Glomerular visceral epithelial cell (primary cell): ENCODE measurements at regions not wholly inside any gene's neighbourhood (a gene's known extent, or its start where the extent isn't known, plus 50 kb on each side); places are given as distances from the start of the nearest gene placed in this dataset.
A peak's percentile ranks its signal among the peaks of the same experiment; 100 is the strongest.
"Not testable (repeated sequence)": the region's sequence is repeated elsewhere in the genome, so short reads cannot be mapped to it uniquely, and the experiment has no call there.

ENCODE experiments used
- DNase-seq: peaks from one replicate; pipeline ENCODE4 v3.0.0-alpha.2; 2016; ENCODE audit errors: extremely low spot score

- no peak for DNase-seq
These were observed 52.3 kb upstream of the FAT4 start for GRCh38 chr4:125262502-125262901.

GRCh38 chr4:125262079-125262478, 52.7 kb upstream of the FAT4 start:
- no peak for DNase-seq

GRCh38 chr4:125254106-125254505, 60.6 kb upstream of the FAT4 start:
- no peak for DNase-seq

GRCh38 chr4:125244848-125245450, 69.8 kb upstream of the FAT4 start:
- peak; percentile 15 for DNase-seq

GRCh38 chr4:125243789-125244397, 70.9 kb upstream of the FAT4 start:
- DNase-seq, result no peak

- no peak for DNase-seq
These were observed 78.8 kb upstream of the FAT4 start for GRCh38 chr4:125235971-125236370.

DNA sequence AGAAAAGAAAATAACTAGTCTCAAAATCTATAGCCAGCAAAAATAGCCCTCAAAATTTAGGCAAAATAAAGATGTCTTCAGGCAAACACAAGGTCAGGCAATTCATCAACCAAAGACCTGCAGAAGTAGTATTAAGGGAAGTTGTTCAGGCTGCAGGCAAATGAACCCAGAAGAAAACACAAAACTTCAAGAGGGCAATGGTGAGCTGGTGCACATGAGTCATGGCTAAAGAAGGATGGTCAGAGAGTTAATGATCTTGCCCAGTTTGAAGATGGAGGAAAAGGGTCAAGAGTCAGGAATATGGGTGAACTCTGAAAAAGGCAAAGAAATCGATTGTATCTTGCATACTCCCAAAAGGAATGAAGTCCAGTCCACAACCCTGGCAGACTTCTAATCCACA, 83.1 kb upstream of the FAT4 start:
- DNase-seq, result no peak

GRCh38 chr4:125229596-125230058, 85.1 kb upstream of the FAT4 start:
- DNase-seq, result no peak

- no peak for DNase-seq
These were observed 88.9 kb upstream of the FAT4 start for GRCh38 chr4:125225806-125226205.

- DNase-seq, result no peak
These were observed 114.2 kb upstream of the FAT4 start for GRCh38 chr4:125200556-125200955.

- DNase-seq, result no peak
These were observed 115.8 kb upstream of the FAT4 start for GRCh38 chr4:125198916-125199315.

DNA sequence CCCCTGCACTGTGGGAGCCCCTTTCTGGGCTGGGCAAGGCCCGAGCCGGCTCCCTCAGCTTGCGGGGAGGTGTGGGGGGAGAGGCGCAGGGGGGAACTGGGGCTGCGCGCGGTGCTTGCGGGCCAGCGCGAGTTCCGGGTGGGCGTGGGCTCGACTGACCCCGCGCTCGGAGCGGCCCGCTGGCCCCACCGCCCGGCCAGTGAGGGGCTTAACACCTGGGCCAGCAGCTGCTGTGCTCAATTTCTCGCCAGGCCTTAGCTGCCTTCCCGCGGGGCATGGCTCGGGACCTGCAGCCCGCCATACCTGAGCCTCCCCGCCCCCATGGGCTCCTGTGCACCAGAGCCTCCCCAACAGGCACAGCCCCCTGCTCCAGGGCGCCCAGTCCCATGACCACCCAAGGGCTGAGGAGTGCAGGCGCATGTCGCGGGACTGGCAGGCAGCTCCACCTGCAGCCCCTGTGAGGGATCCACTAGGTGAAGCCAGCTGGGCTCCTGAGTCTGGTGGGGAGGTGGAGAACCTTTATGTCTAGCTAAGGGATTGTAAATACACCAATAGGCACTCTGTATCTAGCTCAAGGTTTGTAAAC, 122.8 kb upstream of the FAT4 start:
- DNase-seq, result not testable (repeated sequence)

DNA sequence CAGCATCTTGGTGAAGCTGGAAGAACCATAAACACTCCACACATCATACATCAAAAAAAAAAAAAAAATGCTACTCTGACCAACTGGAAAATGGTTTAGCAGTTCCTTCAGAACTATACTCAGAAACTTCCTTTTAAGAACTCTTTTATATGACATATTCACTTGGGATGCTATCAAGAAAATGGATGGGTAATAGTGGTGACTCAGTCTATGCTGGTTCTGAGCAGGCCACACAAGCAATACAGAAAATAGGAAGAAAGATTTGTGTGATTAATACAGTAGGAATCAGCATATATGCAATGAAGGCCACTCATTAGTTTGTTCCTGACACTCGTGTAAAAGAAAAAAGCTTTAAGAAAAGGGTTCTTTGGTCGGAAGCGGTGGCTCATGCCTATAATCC, 123.5 kb upstream of the FAT4 start:
- no peak for DNase-seq

- DNase-seq, result peak; percentile 44
These were observed 127.3 kb upstream of the FAT4 start for GRCh38 chr4:125187226-125188176.

DNA sequence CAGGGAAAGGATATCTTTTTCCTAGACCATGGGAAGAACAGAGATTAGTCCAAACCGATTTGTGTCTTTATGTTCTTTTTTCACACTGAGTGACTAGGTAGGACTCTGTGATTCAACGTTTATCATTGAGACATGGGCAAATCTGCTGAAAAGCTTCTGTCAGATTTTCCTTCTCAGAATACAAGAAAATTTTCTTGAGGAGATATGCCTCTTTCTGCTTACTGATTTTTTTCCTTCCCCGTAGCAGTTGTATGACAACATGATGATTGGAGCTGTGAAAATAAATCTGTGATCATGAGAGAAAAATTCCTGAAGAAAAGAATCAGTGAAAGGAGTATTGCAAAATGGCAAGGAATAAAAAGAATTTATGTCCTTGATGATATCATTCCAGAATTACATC, 130.6 kb upstream of the FAT4 start:
- DNase-seq, result no peak

DNA sequence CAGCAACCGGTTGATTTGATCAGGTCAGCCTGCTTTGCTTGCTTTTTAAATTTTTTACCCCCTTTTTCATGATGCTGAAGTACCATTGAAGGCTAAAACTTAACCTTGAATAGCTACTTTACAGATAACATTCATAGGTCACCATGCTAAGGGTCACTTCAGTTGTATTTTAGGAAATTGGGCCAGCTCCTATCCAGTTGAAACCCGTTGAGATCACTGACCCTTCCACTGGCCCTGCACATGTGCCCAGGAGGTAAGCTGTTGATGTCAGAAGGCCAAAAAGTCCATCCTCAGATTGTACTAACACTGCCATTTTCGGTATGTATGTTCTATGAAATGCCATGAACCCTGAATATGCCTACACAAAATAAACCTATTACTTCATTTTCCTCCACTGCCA, 133.0 kb upstream of the FAT4 start:
- DNase-seq, result no peak

GRCh38 chr4:125179727-125180126, 135.0 kb upstream of the FAT4 start:
- DNase-seq, result no peak

GRCh38 chr4:125169192-125169591, 145.6 kb upstream of the FAT4 start:
- DNase-seq, result no peak

- no peak for DNase-seq
These were observed 146.2 kb upstream of the FAT4 start for GRCh38 chr4:125168531-125168930.

DNA sequence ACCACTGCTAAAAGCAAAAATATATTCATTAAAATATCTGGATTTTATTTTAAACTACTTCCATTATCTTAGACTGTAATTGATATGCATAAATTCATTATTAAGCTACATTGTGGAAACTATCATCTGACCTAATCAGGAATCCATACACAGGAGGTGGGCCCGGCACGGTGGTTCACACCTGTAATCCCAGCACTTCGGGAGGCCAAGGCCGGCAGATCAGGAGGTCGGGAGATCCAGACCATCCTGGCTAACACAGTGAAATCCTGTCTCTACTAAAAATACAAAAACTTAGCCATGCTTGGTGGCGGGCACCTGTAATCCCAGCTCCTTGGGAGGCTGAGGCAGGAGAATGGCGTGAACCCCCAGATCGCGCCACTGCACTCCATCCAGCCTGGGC, 148.7 kb upstream of the FAT4 start:
- not testable (repeated sequence) for DNase-seq

DNA sequence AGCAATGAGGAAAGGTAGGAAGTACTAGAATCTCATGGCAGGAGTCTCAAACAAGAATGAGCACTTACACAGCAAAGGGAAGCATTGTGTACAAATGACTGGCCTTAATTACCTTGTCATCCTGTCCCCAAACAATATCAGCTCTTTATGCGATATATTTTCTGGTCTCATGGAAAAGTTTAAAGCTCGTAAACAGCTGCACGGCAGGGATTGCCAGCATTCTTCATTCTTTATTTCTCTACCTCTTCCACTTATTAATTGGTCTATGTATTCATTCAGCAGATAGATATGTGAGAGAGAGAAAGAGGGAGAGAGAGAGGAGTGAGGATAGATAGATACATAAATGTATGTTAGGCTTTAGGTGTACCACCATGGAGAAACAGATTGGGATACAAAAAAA, 155.8 kb upstream of the FAT4 start:
- DNase-seq, result no peak

GRCh38 chr4:125155251-125155650, 159.5 kb upstream of the FAT4 start:
- DNase-seq, result no peak
